PC-9 (cell line): ENCODE measurements at regions not wholly inside any gene's neighbourhood (a gene's known extent, or its start where the extent isn't known, plus 50 kb on each side); places are given as distances from the start of the nearest gene placed in this dataset.

Experiments used
- EZH2 ChIP-seq: fragments of 200-600 bp; sonication (generic); IDR thresholded peaks from 2 replicates; pipeline ENCODE4 v1.8.0; 2017; ENCODE audit warnings: antibody characterized with exemption, low read depth
- TF ChIP-seq, protein P1 (sequence below): fragments of 200-600 bp; sonication (generic); conservative IDR thresholded peaks from 2 replicates; pipeline ENCODE4 v1.6.1; 2017; ENCODE audit warnings: mixed run types, antibody characterized with exemption, mild to moderate bottlenecking, moderate library complexity

DNA sequence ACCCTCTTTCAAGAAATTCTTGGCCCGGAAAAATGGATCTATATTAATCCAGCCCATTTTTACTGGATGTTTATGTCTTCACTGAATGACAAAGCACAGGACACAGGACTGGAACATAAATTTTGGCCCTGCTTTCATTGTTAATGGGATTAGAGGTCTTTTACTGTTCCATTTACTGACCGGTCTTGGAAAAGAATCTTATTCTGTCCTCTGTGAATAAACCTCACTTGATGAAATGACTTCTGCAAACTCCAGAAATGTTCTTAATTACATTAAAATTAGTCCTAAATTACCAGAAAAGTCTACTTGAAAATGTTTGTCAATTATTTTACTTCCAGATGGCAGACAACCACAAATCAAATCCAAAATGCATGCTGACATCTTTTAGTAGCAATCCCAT lies 79.3 kb upstream of the SLC24A5 start:
- TF ChIP-seq, protein P1, sequence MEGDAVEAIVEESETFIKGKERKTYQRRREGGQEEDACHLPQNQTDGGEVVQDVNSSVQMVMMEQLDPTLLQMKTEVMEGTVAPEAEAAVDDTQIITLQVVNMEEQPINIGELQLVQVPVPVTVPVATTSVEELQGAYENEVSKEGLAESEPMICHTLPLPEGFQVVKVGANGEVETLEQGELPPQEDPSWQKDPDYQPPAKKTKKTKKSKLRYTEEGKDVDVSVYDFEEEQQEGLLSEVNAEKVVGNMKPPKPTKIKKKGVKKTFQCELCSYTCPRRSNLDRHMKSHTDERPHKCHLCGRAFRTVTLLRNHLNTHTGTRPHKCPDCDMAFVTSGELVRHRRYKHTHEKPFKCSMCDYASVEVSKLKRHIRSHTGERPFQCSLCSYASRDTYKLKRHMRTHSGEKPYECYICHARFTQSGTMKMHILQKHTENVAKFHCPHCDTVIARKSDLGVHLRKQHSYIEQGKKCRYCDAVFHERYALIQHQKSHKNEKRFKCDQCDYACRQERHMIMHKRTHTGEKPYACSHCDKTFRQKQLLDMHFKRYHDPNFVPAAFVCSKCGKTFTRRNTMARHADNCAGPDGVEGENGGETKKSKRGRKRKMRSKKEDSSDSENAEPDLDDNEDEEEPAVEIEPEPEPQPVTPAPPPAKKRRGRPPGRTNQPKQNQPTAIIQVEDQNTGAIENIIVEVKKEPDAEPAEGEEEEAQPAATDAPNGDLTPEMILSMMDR = no peak
- TF ChIP-seq EZH2 = no peak
